Pancreas (tissue), 10 donors: ENCODE measurements at regions not wholly inside any gene's neighbourhood (a gene's known extent, or its start where the extent isn't known, plus 50 kb on each side); places are given as distances from the start of the nearest gene placed in this dataset.
A peak's percentile ranks its signal among the peaks of the same experiment; 100 is the strongest.

Source experiments
- ATAC-seq, 4 donors: fragments of 200-7000 bp; cut with Tn5 transposase; one replicate each; pipeline versions ENCODE4 v1.8.0 to v1.9.1; 2020; ENCODE audit warnings: mild to moderate bottlenecking in 4 of 4, moderate library complexity in 4 of 4
- DNase-seq, 6 donors: peaks; one replicate each; pipeline ENCODE4 v3.0.0-alpha.2; 2020
- FAIRE-seq: peaks from 2 replicates; lab custom pipeline; 2012; peaks lifted over from hg19 to GRCh38; lab: Jason Lieb, UNC
- H3K27ac ChIP-seq, 4 donors: fragments of 200-600 bp; sonication (generic); 1 replicate in 3 of 4; 2 replicates in 1 of 4; pipeline versions ENCODE4 v1.5.0 to v1.8.0; 2020
- H3K27me3 ChIP-seq, 4 donors: fragments of 200-600 bp; one replicate each; pipeline ENCODE4 v1.8.0; 2021
- H3K36me3 ChIP-seq, 3 donors: fragments of 200-600 bp; sonication (generic) in 1 of 3; one replicate each; pipeline versions ENCODE4 v1.5.0 to v1.8.0; 2020 to 2021
- H3K4me1 ChIP-seq, 3 donors: fragments of 200-600 bp; one replicate each; pipeline ENCODE4 v1.8.0; 2021
- H3K4me3 ChIP-seq, 4 donors: fragments of 200-600 bp; sonication (generic) in 2 of 4; one replicate each; pipeline versions ENCODE4 v1.5.0 to v1.8.0; 2020 to 2021
- H3K9me3 ChIP-seq, 4 donors: fragments of 200-600 bp; one replicate each; pipeline ENCODE4 v1.8.0; 2021
- CTCF ChIP-seq, 4 donors: fragments of 200-600 bp; sonication (generic) in 3 of 4; IDR thresholded peaks; one replicate each; pipeline versions ENCODE4 v1.5.0 to v1.8.0; 2021; ENCODE audit warnings: antibody characterized with exemption in 4 of 4
- WGBS, 2 donors: extraction: QIAGEN DNeasy Blood & Tissue Kit; methylation state at CpG; one replicate each; pipeline ENCODE4 v1.1.7; 2013; 5-methylcytosine and 5-hydroxymethylcytosine counted together
- intact Hi-C, 3 donors: fragments of 100-400 bp; cut with DNase I; formaldehyde crosslinking; loops; one replicate each; pipeline versions ENCODE4 v1.11.1 to v1.14.2; 2022
- donor health status: healthy with polysubstance abuse.
- donor health status: DM: no; HTN: no; CAD: no; lungs with moderate emphysema.
- donor health status: DM: no; HTN: no; CAD: no.
- donor health status: control.
- donor health status: control.
- donor health status: Bipolar disorder and iron deficiency.
- donor health status: DM: yes; HTN: yes; CAD: no.
- donor health status: DM: no; HTN: no; CAD: no.
- donor health status: DM: no; HTN: no; CAD: no.
- donor health status: DM: yes; HTN: yes; CAD: no.

GRCh38 chr9:86724529-86724928, 222.8 kb downstream of the GAS1 start:
- 96 to 100% methylated on average over 1 of the region's 1 CpG for WGBS, 2 donors
- no peak for TF ChIP-seq CTCF (IDR thresholded peaks at IDR 0.05)
- Histone ChIP-seq H3K36me3 (no peaks in the 10 kb centered on the region), H3K9me3 (no peaks in the 10 kb centered on the region), H3K27ac (no peak overlapping the region), H3K27me3 (no peaks in the 10 kb centered on the region), H3K4me3 (no peak overlapping the region), H3K4me1 (peaks cover 18 to 23% (median 21%) of the 10 kb centered on the region in 3 donors)
- ATAC-seq (no peak), DNase-seq (no peak), FAIRE-seq (no peak)
- intact Hi-C loops: no loop called here

- Histone ChIP-seq H3K36me3 (no peaks in the 10 kb centered on the region), H3K27me3 (no peaks in the 10 kb centered on the region), H3K9me3 (no peaks in the 10 kb centered on the region), H3K4me1 (peaks cover 18 to 23% (median 21%) of the 10 kb centered on the region in 3 donors), H3K27ac (no peak overlapping the region), H3K4me3 (no peak overlapping the region)
- intact Hi-C loops: no loop called here
- 71 to 79% methylated on average over 3 of the region's 3 CpGs for WGBS, 2 donors
- ATAC-seq (no peak), DNase-seq (no peak), FAIRE-seq (no peak)
- TF ChIP-seq CTCF (IDR thresholded peaks at IDR 0.05): no peak
Measured at GRCh38 chr9:86723346-86723745, 224.0 kb downstream of the GAS1 start.

- Histone ChIP-seq H3K27me3 (no peaks in the 10 kb centered on the region), H3K4me3 (no peak overlapping the region), H3K4me1 (peaks cover 18 to 23% (median 21%) of the 10 kb centered on the region in 3 donors), H3K27ac (peak overlapping the region in 1 of 4 donors; percentile 56), H3K9me3 (no peaks in the 10 kb centered on the region), H3K36me3 (no peaks in the 10 kb centered on the region)
- 81 to 85% methylated on average over 3 of the region's 3 CpGs for WGBS, 2 donors
- ATAC-seq (no peak), DNase-seq (no peak), FAIRE-seq (no peak)
- no peak for TF ChIP-seq CTCF (IDR thresholded peaks at IDR 0.05)
- intact Hi-C loops: no loop called here
Measured at GRCh38 chr9:86722706-86723075, 224.6 kb downstream of the GAS1 start.

GRCh38 chr9:86721843-86722705, 225.2 kb downstream of the GAS1 start:
- WGBS, 2 donors: 5 to 14% methylated on average over 5 of the region's 5 CpGs
- peak overlapping the region; percentile 6 to 56 (median 42) for H3K27ac ChIP-seq
- FAIRE-seq (no peak), DNase-seq (peak in 4 of 6 donors; percentile 24 to 74 (median 47)), ATAC-seq (peak; percentile 90 to 94 (median 92))
- no peak for TF ChIP-seq CTCF (IDR thresholded peaks at IDR 0.05)
- no peaks in the 10 kb centered on the region for H3K27me3 ChIP-seq
- H3K36me3 ChIP-seq: no peaks in the 10 kb centered on the region
- H3K9me3 ChIP-seq: no peaks in the 10 kb centered on the region
- no peak overlapping the region for H3K4me3 ChIP-seq
- peaks cover 18 to 23% (median 21%) of the 10 kb centered on the region in 3 donors for H3K4me1 ChIP-seq
- intact Hi-C loops: no loop called here
